H4 (cell line): ENCODE measurements at regions not wholly inside any gene's neighbourhood (a gene's known extent, or its start where the extent isn't known, plus 50 kb on each side); places are given as distances from the start of the nearest gene placed in this dataset.

Experiments used
- DNase-seq: peaks from one replicate; pipeline ENCODE4 v3.0.0-alpha.2; 2015; ENCODE audit warnings: low spot score

- DNase-seq: no peak
Observed at GRCh38 chr14:65318636-65319506, 93.7 kb upstream of the FUT8 start.

GRCh38 chr14:65320661-65321308, 91.7 kb upstream of the FUT8 start:
- DNase-seq: no peak

GRCh38 chr14:65321370-65321875, 91.1 kb upstream of the FUT8 start:
- DNase-seq: no peak

- no peak for DNase-seq
Observed at GRCh38 chr14:65329481-65329880, 83.0 kb upstream of the FUT8 start.

GRCh38 chr14:65329911-65330310, 82.6 kb upstream of the FUT8 start:
- no peak for DNase-seq

- no peak for DNase-seq
Observed at GRCh38 chr14:65330416-65330815, 82.1 kb upstream of the FUT8 start.

GRCh38 chr14:65331652-65332051, 80.9 kb upstream of the FUT8 start:
- no peak for DNase-seq

GRCh38 chr14:65332141-65332871, 80.2 kb upstream of the FUT8 start:
- no peak for DNase-seq

GRCh38 chr14:65333943-65334687, 78.4 kb upstream of the FUT8 start:
- DNase-seq: peak; percentile 43

- DNase-seq: no peak
Observed at GRCh38 chr14:65334765-65335410, 77.6 kb upstream of the FUT8 start.

- DNase-seq: no peak
Observed at GRCh38 chr14:65335411-65335947, 77.1 kb upstream of the FUT8 start.

- DNase-seq: no peak
Observed at GRCh38 chr14:65336191-65336591, 76.3 kb upstream of the FUT8 start.

GRCh38 chr14:65339866-65340265, 72.7 kb upstream of the FUT8 start:
- no peak for DNase-seq

- DNase-seq: no peak
Observed at GRCh38 chr14:65344011-65344410, 68.5 kb upstream of the FUT8 start.

GRCh38 chr14:65345266-65345665, 67.3 kb upstream of the FUT8 start:
- no peak for DNase-seq

GRCh38 chr14:65346474-65346873, 66.1 kb upstream of the FUT8 start:
- DNase-seq: no peak

GRCh38 chr14:65346895-65347294, 65.6 kb upstream of the FUT8 start:
- DNase-seq: no peak

- no peak for DNase-seq
Observed at GRCh38 chr14:65348137-65348536, 64.4 kb upstream of the FUT8 start.

- DNase-seq: no peak
Observed at GRCh38 chr14:65349100-65349499, 63.4 kb upstream of the FUT8 start.

- no peak for DNase-seq
Observed at GRCh38 chr14:65351493-65352194, 60.9 kb upstream of the FUT8 start.
